Fibroblast of skin of left biceps (primary cell): ENCODE measurements at regions not wholly inside any gene's neighbourhood (a gene's known extent, or its start where the extent isn't known, plus 50 kb on each side); places are given as distances from the start of the nearest gene placed in this dataset.
"Not testable (repeated sequence)": the region's sequence is repeated elsewhere in the genome, so short reads cannot be mapped to it uniquely, and the experiment has no call there.

Experiments
- DNase-seq, 2 experiments: peaks; one replicate each; pipeline ENCODE4 v3.0.0-alpha.2; 2013; ENCODE audit warnings: low read depth in 2 of 2

DNA sequence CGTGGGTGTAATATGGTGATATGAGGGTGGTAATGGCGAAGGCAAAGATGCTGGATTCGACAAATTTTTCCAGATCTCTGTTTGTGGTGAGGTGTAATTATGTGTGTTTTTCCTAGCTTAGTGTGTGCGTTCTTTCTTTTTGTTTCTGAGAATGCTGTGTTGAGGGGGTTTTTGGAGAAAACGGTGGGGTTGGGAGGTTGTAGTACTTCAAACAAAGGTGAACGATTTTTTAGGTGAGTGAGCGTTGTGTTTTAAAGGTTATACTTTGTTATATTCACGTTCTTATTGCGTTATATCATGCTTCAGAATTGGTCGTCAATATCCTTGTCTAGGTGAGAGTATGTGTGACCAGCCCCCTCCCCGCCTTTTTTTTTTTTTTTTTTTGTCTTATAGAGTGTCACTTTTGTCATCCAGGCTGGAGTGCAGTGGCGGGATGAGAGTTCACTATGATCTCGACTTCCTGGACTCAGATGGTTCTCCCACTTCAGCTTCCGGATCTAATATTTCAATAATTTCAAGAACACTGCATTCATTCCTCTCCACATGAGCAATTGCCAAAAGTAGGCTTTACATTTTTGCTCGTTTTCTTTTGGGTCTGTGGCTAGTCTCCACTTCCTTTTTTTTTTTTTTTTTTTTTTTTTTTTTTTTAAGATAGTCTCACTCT is 82.2 kb upstream of the RNU2-1 start:
- no peak for DNase-seq

DNA sequence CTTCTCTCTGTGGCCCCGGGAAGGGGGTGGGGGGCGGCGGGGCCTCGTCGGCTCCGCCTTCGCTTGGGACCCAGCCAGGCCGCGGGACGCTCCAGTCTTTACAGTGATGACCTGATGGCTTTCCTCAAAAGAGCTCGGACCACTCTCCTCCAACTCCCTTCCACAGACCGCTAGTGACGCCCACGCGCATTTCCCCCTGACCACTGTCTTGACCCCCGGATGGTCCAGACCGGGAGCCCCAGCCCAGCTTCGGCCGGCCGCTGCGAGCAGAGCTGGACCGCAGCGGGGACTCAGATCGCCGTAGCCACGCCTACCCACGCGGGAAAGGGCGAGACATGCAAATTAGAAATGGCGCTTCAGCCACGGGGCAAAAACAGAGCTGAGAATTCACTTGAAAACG is 81.6 kb upstream of the RNU2-1 start:
- DNase-seq = no peak

DNA sequence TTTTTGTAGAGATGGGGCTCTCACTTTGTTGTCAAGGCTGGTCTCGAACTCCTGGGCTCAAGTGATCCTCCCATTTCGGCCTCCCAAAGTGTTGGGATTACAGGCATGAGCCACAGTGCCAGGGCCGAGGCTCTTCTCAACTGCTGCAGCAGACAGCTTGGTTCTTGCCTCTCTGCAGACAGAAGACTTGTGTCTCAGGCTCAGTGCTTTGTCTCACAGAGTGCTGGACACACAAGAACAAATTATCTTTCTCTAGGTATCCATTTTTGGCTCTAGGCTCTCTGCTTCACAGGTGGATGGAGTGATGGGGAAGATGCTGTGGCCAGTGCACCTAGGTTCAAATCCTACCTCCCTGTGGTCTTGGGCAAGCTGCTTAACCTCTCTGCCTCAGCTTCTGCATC is 80.8 kb upstream of the RNU2-1 start:
- DNase-seq = no peak

DNA sequence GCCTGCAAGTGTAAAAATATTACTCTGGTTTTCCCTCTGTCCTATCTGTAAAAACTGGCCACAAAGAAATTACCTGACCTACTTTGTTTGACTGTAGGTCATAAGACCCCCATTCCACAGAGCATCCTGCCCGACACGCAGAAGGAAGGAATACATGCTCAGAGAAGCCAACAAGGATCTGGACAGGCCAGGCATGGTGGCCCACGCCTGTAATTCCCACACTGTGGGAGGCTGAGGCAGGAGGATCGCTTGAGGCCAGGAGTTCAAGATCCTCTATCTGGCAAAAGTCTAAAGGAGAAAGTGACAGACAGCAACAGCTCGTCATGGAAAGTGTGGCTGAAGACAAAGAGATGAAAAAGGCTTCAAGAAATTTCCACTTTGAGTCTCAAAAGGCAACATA is 78.2 kb upstream of the RNU2-1 start:
- no peak for DNase-seq

DNA sequence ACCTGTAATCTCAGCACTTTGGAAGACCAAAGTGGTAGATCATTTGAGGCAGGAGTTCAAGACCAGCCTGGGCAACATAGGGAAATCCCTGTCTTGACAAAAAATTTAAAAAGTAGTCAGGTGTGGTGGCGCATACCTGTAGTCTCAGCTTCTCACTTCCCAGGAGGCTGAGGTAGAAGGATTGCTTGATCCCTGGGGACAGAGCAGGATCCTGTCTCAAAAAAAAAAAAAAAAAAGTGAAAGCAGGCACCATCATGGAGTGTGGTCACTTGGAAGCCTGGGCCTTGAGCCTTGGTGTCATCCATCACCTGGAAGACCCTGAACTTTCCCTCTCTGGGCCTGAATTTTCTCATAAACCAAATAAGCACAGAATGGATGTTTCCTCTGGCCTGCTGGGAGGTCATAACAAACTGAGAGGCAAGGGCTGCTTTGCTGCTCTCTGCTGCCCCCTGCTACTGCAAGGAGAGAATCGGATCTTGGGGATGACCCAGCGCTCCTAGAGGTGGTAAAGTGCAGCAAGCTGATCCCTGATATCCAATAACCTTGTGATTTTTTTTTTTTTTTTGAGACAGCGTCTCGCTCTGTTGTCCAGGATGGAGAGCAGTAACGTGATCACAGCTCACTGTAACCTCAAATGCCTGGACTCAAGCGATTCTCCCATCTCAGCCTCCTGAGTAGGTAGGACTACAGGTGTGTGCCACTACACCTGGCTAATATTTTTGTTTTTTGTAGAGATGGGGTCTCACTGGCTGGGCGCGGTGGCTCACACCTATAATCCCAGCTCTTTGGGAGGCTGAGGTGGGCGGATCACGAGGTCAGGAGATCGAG is 75.9 kb upstream of the RNU2-1 start:
- no peak for DNase-seq

DNA sequence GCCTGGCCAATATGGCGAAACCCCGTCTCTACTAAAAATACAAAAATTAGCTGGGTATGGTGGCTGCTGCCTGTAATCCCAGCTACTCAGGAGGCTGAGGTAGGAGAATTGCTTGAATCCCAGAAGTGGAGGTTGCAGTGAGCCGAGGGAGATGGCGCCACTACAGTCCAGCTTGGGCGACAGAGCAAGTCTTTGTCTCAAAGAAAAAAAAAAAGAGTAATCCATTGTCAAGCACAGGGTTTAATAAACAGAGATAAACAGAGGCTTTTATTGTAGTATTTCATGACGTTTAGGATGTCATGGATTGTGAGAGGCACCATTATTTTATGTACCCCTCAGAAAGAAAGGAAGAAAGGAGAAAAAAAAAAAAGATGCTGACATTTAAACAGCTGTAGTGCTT is 75.2 kb upstream of the RNU2-1 start:
- DNase-seq = no peak

DNA sequence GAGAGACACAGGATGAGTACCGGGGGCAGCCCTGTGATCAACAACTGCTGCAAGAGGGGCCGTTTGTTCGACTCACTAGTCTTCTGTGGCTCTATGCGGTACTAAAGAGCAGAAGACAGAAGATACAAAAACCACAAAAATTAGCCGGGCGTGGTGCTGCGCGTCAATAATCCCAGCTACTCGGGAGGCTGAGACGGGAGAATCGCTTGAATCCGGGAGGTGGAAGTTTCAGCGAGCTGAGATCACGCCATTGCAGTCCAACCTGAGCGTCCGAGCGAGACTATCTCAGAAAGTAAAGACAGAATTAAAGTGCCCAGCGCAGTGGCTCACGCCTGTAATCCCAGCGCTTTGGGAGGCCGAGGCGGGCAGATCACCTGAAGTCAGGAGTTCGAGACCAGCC is 71.0 kb upstream of the RNU2-1 start:
- not testable (repeated sequence) for DNase-seq

DNA sequence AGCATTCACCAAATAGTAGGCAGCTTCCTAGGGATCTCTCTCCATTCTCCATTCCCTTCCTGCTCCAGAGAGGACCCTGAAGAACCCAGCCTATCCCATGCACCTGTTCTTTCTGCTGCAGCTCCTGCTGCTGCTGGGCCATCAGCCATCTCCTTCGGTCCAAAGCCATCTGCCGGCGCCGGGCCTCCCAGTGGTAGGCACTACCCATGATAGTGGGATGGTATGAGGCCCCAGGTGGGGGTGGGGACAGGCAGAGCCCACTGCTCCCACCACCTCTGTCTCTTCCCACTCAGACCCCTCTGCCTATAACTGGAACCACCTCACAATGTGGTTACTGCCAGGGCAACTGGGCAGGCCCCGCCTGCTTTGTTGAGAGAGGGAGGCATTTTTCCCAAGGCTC is 69.3 kb upstream of the RNU2-1 start:
- not testable (repeated sequence) for DNase-seq

DNA sequence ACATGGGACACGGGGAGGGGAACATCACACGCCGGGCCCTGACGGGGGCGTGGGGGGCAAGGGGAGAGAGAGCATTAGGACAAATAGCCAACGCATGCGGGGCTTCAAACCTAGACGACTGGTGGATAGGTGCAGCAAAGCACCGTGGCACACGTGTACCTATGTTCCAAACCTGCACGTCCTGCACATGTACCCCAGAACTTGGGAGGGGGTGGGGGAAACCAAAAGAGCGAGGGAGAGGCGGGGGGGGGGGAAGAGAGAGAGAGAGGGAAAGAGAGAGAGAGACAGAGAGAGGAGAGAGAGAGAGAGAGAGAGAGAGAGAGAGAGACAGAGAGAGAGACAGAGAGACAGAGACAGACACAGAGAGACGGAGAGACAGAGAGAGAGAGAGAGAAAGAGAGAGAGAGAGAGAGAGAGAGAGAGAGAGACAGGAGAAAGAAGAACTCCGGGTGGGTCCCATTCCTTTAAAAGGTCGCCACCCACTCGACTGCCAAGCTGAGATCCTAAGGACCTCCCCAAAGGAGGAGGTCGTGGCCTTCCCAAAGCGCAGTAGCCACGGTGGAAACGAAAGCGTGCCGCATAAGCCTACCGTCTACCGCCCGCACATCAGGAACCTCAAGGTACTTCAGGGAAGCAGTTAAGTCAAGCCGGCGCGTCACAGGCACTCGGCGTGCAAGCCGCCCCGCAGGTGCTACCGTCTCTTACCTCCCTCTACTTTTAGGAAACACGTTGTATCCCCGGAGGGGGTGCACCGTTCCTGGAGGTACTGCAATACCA is 65.7 kb upstream of the RNU2-1 start:
- not testable (repeated sequence) for DNase-seq

DNA sequence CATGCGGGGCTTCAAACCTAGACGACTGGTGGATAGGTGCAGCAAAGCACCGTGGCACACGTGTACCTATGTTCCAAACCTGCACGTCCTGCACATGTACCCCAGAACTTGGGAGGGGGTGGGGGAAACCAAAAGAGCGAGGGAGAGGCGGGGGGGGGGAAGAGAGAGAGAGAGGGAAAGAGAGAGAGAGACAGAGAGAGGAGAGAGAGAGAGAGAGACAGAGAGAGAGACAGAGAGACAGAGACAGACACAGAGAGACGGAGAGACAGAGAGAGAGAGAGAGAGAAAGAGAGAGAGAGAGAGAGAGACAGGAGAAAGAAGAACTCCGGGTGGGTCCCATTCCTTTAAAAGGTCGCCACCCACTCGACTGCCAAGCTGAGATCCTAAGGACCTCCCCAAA is 55.9 kb upstream of the RNU2-1 start:
- not testable (repeated sequence) for DNase-seq

DNA sequence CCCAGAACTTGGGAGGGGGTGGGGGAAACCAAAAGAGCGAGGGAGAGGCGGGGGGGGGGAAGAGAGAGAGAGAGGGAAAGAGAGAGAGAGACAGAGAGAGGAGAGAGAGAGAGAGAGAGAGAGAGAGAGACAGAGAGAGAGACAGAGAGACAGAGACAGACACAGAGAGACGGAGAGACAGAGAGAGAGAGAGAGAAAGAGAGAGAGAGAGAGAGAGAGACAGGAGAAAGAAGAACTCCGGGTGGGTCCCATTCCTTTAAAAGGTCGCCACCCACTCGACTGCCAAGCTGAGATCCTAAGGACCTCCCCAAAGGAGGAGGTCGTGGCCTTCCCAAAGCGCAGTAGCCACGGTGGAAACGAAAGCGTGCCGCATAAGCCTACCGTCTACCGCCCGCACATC is 49.8 kb upstream of the RNU2-1 start:
- DNase-seq = not testable (repeated sequence)
